Activated CD8-positive, alpha-beta memory T cell treated with anti-CD3 and anti-CD28 coated beads for 4 hours (primary cell): ENCODE measurements at regions not wholly inside any gene's neighbourhood (a gene's known extent, or its start where the extent isn't known, plus 50 kb on each side); places are given as distances from the start of the nearest gene placed in this dataset.

Experiments
- DNase-seq, 2 donors: peaks; one replicate each; pipeline ENCODE4 v3.0.0-alpha.2; 2020; ENCODE audit warnings: low read depth in 2 of 2

- DNase-seq = no peak
These were observed 139.8 kb downstream of the ZFP36L2 start for GRCh38 chr2:43086451-43087221.

GRCh38 chr2:43085929-43086328, 140.5 kb downstream of the ZFP36L2 start:
- DNase-seq = no peak

DNA sequence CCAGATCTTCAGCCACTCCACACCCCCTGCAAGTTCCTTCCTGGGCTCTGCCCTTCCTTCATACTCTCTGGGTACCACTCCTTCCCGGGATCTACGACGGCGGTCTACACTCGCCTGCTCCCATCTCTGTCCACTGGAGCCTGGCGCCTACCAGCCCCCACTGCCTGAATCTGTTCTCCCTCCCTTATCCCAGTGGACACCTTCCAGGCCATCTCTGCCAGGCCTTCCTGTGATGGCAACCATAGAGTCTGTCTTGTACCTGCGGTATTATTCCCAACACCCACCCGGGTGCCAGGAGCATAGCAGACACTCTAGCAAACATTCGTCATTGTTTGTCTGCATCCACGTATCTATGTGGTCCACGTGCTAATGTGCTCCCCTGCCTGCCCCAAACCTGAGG, 140.9 kb downstream of the ZFP36L2 start:
- no peak for DNase-seq

- DNase-seq = no peak
These were observed 141.7 kb downstream of the ZFP36L2 start for GRCh38 chr2:43084699-43085091.

GRCh38 chr2:43083710-43084698, 142.4 kb downstream of the ZFP36L2 start:
- no peak for DNase-seq

DNA sequence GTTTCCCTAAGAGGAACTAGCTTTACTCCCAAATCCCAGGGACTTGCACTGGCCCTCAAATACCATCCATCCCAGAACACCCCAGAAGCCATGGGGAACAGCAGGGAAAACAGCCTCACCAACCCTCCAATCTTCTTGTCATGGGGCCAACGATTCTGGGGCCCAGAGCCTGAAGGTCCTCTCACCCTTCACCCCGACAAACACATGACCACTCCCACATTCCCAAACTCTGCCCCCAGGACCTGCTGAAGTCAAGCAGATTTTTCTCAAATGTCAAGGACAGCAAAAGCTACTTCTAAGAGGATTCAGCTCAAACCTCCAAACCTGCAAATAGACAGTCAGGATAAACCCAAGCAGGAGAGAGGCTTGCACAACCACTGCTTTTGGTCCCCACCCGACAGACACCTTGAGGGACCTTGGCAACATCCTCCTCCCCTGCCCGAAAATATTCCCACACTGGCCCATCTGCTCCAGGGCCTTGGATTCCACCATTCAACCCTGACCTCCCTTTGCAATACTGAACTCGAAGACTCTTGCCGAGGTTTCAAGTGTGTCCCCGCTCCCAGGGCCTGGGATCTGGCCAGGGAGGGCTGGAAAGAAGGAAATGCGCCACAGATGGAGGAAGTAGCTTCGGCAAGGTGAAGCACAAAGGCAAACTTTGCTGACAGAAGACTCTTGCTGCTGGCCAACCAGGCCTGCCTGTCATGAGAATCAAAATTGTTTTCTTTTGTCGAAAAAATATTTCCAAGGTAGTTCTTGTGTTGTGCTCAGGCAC, 143.3 kb downstream of the ZFP36L2 start:
- DNase-seq = no peak

GRCh38 chr2:43082111-43082894, 144.1 kb downstream of the ZFP36L2 start:
- no peak for DNase-seq

DNA sequence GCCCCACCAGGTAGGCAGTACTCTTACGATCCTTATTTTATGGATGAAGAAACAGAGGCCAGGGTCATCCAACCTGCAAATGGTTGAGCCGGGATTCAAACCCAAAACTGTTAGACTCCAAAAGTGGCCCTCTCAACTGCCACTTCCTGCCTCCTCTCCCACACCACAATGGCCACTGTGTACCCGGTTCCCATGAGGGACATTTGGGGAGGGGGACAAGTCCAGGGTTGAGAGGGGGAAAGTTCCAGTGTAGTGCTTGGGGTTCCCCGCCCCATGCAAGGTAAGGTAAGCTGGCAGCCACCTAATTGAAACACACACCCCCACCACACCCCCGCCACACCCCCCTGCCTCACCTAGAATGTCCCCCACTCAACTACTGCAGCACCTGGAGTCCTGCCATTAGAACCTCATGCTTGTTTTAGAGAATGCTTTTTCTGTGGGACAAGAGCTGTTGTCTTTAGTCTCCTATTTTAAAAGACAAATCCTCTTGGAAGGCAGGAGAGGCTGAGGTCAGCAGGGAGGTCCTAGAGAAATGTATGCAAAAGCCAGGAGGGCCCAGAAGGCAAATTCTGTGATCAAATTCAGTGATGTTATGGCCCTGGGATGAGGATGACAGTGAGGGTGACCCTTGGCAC, 145.2 kb downstream of the ZFP36L2 start:
- no peak for DNase-seq

- no peak for DNase-seq
These were observed 145.8 kb downstream of the ZFP36L2 start for GRCh38 chr2:43080571-43081021.

GRCh38 chr2:43078781-43079755, 147.3 kb downstream of the ZFP36L2 start:
- DNase-seq = no peak

DNA sequence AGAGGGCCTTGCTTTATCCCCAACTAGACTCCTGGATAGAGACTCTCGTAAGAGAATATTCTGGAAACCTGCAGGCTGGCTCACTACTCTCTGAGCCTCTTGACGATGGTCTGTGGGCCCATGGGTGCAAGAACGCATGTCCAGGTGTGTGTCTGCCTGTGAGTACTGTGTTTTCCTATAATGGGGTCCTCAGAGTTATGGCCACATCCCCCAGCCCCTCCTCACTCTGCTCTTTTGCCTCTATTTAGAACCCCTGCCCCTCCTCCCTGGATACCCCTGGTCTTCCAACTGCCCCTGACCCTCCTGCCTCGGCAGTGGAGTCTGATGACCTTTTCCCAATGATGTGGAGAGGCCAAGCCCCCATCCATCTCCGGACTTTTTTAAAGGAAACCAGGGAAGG, 148.1 kb downstream of the ZFP36L2 start:
- no peak for DNase-seq

DNA sequence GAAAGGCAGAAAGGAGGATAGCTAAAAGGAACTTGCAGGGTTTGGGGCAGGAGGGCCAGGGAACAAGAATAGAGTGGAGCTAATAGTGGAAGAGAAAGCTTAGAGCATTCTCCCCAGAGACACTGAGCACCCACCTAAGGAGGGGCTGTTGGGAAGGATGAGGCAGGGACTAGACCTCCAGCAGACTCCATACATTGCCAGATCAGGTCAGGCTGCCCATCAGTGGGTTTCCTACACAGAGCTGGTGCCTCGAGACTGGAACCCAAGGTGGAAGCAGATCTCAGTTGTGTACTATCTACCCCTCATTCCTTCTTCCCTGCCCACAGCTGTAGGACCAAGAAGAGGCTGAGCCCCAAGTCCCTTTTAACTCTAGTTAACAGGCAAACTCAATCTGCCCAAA, 148.5 kb downstream of the ZFP36L2 start:
- DNase-seq = no peak

GRCh38 chr2:43076676-43077075, 149.7 kb downstream of the ZFP36L2 start:
- no peak for DNase-seq

- no peak for DNase-seq
These were observed 150.4 kb downstream of the ZFP36L2 start for GRCh38 chr2:43075811-43076585.

- no peak for DNase-seq
These were observed 151.3 kb downstream of the ZFP36L2 start for GRCh38 chr2:43075054-43075593.

DNA sequence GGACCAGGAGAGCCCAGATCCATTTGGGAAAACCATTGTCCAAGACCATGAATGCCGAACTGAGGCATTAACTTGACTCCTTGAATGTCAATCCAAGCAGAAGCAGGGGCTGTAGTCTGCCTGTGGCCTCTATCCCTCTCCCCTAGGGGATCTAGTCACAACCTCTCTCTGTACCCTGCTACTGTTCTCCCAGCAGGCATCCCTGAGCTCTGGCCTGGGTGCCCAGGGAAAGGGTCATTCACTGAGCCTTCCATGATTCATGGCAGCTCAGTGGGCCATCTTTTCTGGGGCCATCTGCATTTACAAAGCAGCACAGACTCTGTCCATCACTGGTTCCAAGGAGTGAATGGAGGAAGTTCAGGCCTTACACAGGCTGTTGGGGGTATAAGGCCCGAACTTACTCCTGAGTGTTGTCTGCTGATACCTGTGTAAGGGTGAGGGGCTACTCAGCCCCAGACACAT, 151.8 kb downstream of the ZFP36L2 start:
- no peak for DNase-seq

DNA sequence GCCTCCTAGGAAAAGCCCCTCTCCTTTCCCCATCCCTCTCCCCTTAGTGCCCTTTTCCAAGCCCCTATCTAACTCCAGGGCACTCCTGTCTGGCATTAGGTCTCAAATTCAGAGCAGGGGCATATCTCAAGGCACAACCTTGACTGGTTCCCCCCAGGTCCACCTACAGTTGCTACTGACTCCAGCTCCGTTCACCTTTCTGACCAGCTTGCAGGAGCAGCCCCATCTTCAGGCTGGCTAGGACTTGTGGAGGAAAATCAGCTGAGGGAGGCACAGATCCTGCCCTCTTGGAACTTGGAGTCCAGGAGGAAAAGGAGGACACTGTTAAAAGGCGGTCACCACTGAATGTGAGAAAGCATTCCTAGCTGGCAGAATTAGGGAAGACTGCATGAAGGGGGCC, 152.4 kb downstream of the ZFP36L2 start:
- DNase-seq = no peak

DNA sequence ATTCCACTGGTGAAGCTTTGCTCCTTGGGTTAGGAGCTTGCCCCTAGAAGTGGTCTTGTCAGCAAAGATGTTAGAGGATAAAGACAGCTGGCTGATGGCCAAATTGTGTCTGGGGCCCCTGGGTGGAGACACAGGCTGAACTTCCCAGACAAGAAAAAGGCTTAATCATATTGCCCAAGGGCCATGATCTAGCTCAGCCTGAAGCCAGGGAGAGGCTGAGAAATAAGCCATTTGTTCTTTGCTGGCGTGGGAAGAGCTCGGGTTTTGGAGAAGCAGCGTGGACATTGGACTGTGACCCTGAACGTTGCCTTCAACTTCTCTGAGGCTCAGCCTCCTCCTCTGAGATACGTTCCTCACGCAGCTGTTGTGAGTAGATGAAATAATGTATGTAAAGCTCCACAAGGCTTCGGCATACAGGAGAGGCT, 153.0 kb downstream of the ZFP36L2 start:
- DNase-seq = no peak
